ENCODE measurements at regions not wholly inside any gene's neighbourhood (a gene's known extent, or its start where the extent isn't known, plus 50 kb on each side); places are given as distances from the start of the nearest gene placed in this dataset.
A peak's percentile ranks its signal among the peaks of the same experiment; 100 is the strongest.
"Not testable (repeated sequence)": the region's sequence is repeated elsewhere in the genome, so short reads cannot be mapped to it uniquely, and the experiment has no call there.

DNA sequence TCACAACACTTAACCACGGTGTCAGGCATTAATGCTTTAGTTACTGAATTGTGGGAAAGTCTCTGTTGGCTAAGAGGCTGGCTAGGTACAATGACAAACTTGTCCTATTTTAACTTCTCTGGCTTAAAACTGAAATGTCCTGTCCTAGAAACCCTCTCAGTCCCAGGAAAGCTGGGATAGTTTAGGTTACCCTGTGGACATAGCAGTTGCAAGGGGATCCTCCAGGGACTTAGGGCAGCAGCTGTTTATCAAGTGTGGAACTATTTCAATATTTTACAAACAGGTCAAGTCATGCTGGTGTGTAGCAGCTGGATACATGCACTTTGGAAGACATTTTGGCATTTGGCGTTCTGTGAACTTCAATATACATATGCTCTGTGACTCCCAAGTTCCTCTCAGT is 95.0 kb upstream of the ARRDC3 start:
- DNase-seq (ENCODE audit: low spot score), result no peak

DNA sequence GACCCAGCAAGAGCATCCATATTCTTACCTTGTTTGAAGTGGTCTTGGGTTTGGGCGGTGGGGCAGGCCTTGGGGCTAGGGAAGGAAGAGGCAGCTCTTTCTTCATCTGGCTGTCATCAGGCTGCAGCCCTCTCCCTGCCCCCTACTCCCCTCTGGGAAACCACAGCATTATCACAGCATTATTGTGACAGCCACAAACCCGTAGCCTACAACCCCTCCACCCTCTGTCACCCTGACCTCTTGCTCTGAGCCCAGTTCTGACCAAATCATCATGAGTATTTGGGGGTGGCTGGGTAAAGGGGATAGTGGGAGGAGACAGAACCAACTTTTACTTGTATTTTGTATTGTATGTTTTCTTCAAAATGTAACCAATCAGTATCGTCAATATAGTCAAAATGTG is 94.3 kb upstream of the ARRDC3 start:
- no peak for DNase-seq (ENCODE audit: low spot score)

DNA sequence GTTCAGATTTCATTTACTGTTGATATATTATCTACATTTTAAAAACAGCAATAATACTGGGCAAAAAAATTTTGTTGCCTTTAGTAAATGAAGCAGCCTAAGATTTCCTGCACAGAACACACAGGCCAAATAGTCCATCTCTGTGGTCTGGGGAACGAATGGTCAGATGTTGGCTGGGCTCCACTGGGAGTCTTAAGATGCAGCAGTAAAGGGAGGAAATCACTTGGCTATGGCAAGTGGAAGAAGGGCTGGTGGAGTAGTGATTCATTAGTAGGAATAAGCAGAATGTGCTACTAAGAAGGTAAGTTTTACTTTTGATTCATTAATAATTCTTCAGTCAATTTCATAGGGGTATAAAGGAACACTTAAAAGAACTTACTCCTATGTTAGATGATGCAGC is 91.1 kb upstream of the ARRDC3 start:
- DNase-seq (ENCODE audit: low spot score), result no peak

DNA sequence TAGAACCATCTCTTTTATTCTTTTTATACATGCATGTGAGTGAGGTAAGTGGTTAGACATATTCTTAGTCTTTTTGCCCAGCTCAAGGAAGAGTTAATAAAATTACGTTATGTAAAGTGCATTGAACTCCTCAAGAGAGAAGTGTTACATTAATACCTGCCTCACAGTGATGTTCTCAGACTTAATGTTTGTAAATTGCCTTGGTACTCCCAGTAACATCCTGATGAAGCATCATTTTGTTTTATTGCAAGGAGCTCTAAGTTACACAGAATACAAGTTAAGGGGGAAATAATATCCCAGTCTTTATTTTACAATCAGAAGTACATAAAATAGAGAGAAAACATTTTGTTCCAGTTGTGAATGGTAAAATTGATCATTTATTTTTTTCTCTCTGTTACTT is 89.5 kb upstream of the ARRDC3 start:
- DNase-seq (ENCODE audit: low spot score), result no peak

DNA sequence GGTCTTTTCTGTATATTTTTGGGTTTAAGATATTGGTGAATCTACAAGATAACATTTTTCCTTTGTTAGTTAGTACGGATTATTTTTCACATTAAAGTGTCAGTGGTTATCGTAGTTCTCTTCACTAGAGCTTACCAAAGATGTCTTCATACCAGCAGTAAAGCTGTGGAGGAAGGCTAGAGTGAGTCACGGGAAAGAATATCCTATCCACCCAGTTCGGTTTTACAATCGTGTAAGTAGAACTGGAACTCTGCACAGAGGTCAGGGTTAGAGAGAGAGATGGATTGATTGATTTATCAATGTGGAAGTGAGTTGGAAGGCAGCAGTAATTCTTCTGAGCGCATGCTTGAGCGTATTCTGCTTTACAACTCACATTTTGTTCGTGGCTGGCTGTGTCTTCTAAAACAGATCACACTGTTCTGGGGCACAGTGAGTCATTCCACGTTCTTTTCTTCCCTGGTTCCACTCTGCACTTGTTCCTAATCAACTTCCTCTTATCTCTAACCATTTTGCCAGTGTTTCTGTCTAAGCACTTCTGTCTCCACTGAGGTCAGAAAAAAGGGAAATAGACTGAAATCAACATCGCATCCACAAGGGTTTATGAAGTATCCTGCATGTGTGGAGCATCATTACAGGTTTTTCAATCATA is 86.5 kb upstream of the ARRDC3 start:
- no peak for DNase-seq (ENCODE audit: low spot score)

DNA sequence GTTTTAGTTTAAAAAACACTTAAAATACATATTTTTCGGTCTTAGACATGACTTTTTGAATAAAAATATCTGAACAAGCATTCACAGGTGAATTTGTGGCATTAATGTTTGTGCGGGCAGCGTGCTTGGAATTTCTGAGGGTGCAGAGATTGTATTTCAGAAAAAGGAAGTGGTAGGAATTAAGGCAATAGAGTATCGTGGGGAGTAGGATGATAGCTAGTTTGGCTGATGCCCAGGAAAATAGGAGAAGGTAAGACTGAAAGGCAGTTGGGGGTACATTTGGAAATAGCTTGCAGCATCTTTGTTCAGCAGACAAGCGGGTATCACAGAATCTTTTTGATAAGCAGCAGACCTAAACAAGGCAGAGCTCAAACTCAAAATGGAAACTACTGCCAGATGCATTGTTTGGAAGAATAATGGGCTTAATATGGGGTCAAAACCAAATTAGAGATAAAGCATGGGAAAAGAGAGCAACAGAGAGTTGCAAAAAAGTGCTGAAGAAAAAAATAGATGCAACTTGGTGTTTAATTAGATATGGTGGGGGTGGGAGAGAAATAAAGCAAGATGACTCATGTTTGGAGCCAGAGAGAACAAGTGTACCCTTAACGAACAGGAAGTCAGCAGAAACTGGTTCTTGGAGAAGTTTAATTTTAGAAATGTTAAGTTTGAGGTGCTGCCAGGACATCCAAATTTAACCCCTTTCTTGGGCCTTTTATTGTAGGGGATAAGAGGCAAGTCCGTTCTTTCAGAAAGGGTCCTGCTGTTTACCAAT is 85.7 kb upstream of the ARRDC3 start:
- no peak for DNase-seq (ENCODE audit: low spot score)

DNA sequence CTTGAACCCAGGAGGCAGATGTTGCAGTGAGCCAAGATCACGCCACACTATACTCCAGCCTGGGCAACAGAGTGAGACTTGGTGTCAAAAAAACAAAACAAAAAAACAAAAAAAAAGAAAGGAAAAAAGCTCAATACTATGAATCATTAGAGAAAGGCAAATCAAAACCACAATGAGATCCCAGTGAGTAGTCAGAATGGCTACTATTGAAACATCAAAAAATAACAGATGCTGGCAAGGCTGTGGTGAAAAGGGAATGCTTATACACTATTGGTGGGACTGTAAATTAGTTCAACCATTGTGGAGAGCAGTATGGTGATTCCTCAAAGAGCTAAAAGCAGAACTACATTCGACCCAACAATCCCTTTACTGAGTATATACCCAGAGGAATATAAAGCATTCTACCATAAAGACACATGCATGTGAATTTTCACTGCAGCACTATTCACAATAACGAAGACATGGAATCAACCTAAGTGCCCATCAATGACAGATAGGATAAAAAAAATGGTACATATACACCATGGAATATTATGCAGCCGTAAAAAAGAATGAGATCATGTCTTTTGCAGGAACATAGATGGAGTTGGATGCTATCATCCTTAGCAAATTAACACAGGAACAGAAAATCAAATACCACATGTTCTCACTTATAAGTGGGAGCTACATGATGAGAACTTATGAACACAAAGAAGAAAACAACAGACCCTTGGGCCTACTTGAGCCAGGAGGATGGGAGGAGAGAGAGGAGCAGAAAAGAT is 81.9 kb upstream of the ARRDC3 start:
- DNase-seq (ENCODE audit: low spot score), result no peak

DNA sequence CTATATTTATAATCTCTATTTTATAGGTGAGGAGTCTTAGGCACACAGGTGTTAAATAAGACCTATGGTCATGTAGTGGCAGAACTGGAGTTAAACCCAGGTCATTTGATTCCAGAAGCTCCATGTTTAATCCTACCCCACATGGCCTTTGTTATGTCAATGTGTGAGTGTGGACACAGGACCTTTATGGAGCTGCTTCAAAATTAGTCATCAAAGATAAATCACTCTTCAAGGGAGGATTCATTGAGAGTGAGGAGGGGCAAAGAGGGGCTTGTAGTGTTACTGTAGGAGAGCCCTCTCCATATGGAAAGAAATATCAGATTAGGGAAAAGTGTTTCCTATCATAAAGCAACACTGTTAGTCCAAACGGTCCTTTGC is 74.6 kb upstream of the ARRDC3 start:
- no peak for DNase-seq (ENCODE audit: low spot score)

DNA sequence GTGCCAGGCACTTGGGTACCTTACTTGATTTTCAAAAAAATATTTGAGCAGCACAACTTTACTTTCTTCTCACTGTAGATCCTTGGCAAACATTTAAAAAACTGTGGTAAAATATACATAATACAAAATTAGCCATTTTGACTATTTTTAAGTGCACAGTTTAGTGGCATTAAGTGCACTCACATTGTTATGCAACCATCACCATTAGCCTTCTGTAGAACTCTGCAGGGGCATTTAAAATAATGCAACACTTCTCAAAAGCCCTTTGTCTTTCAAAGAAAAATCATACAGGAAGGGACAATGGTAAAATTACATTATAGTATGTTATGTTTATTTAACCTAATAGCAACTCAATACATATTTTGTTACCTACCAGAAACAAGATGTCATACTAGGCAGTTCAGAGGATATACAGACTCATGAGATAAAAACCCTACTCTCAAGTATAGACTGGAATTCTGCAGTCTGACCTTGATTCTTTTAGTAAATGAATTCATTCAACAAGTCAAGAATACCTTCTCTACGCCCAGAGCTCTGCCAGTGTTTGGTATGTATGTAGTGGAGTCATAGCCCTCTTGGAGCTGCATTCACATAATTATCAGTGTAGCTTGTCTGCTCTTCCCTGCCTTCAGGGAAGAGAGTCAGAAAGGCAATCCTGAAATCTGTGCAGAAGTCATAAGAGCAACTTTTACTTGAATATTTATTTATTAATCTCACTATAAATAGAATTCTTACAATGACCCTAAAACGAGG is 74.0 kb upstream of the ARRDC3 start:
- no peak for DNase-seq (ENCODE audit: low spot score)

DNA sequence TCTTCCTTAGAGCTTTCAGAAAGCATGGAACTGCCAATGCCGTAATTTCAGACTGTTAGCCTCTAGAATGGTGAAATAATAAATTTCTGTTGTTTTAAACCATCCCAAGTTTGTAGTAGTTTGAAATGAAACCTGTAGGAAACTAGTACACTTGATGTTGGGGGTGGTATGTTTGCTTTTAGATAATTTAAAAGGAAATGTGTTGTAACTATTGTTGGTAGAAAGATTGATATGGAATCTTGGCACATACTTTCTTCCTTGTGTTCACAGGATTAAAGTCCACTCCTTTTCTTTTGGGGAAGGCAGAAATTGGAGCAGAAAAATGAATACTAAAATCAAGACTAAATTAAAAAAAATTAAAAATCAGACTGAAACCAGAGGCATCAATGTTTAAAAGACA is 66.0 kb upstream of the ARRDC3 start:
- DNase-seq (ENCODE audit: low spot score), result no peak

DNA sequence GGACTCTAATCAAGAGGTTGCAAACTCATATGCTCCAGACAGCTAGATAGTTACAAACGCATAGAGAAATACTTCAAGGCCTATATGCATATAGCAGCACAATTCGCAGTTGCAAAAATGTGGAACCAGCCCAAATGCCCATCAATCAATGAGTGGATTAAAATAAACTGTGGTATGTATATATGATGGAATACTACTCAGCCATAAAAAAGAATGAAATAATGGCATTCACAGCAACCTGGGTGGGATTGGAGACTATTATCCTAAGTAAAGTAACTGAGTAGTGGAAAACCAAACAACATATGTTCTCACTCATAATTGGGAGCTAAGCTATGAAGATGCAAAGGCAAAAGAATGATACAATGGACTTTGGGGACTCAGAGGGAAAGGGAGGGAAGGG is 65.0 kb upstream of the ARRDC3 start:
- not testable (repeated sequence) for DNase-seq (ENCODE audit: low spot score)

DNA sequence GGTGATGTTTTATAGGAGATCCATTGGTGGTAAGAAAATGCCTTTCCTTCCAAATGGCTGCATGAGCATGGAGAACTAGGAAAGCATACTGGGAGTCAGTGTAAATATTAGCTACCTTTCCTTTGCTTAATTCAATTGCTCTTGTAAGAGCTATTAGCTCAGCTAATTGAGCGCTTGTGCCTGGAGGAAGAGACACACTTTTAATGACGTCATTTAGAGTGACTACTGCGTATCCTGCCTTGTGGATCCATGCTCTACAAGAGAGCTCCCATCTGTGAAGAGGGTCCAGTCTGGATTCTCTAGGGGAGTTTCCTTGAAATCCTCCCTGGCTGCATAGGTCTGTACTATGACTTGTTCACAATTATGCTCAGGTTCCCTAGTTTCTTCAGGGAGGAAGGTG is 63.8 kb upstream of the ARRDC3 start:
- DNase-seq (ENCODE audit: low spot score), result not testable (repeated sequence)

DNA sequence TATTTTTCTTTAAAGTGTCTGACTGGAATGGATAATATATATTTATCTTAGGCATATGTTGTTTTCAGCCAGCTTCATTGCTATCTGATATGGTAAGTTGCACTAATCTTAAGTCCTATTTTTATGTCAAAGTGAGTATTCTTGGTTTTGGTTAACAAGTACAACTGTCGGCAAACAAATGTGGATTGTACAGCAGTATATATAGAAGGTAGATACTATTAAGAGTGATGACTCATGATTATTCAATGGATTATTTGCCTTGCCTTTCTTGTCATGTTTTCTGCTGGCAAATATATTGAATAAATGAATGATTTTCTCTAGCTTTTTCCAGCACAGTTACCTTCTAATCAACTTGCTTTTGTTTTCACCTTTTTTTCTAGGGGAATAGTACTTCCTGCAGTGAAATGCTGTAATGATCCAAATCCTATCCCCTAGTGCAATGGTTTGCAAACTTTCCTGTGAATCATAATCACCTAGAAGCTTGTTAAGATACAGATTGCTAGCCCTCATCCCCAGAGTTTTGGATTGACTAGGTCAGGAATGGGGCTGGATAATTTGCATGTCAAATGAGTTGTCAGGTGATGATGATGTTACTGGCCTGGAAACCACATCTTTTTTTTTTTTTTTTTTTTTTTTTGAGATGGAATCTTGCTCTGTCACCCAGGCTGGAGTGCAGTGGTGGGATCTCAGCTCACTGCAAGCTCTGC is 60.8 kb upstream of the ARRDC3 start:
- no peak for DNase-seq (ENCODE audit: low spot score)

DNA sequence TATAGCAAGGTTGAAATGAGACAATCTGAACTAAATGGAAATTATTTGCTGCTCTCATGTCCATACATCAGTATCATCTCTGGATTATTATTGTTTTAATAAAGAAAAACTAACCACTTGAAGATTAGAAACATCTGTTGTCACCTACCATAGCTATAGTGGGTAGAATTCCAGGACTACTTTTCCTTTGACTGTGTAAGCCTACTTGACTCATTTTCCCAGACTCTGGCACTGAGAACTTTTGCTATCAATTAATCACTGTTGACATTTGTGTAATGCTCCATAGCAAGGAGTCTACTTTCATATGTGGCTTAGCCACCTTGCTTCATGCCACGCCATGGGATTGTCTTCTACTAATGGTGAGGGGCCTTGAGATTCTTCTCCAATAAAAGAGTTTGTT is 59.9 kb upstream of the ARRDC3 start:
- DNase-seq (ENCODE audit: low spot score), result no peak

DNA sequence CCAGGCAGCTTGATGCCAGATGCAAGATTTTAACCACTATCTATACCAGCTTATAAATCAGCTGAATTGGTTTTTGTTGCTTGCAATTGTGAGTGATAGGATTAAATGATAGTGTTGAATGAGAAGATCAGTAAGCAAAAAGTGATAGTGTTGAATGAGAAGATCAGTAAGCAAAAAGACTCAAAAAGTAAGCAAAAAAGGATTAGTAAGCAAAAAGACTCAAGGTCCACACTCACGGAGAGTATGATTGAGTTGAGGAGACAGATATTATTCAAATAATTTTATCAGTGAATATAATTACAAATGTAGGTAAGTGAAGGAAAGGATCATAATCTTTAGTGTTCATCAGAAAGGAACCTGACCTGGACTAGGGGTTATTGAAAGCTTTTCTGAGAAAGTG is 58.0 kb upstream of the ARRDC3 start:
- DNase-seq (ENCODE audit: low spot score), result no peak

DNA sequence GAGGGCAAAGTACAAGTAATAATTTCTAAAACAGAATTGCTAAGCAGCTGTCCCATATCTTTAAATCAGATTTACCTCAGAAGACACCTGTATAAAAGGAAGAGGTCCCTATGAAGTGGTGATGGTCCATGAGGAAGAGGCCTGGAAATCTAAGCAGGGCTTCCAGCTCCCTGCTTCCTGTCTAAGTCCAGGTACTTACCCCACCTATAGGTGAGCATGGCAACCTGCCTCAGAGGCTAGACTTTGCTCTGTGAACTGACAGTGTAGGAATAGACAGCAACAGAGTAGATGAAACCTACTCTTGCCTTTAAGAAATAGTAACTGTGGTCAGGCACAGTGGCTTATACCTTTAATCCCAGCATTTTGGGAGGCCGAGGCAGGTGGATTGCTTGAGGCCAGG is 55.8 kb upstream of the ARRDC3 start:
- no peak for DNase-seq (ENCODE audit: low spot score)

DNA sequence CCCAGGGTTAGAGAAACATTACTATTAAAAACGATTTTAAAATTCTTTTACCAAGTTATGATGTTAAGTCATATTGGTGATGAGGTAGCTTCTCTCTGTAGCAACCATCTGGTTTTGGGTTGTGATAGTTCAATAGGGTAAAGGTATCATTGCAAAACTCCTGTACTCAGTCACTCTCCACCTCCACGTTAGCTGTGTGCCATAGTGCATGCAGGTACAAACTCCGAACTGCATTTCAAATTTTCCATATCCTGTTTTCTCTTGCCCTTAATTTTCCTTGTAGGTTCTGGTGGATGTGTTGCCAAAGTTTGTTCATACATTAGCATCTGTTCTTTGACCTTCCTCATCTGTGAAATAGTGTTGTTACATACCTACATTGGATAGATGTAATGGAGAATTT is 53.1 kb upstream of the ARRDC3 start:
- DNase-seq (ENCODE audit: low spot score), result no peak

DNA sequence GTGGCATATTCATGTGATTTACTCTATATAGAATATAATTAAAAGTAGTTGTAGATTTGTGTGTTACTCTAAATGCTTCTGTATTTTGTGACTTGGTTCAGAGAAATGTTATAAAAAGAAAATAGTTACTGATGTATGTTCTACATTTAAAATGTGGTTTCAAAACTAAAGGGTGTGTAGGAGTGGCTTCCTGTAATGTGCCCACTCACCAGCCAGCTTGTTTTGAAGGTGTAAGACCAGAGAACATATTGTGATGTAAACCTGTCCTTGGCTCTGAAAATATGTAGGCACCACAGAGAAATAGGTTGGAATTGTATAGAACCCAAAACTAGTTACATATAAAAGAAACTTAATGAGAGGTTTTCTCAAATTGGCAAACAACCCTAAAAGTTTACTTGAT is 51.2 kb upstream of the ARRDC3 start:
- peak; percentile 9 for DNase-seq (ENCODE audit: low spot score)

DNA sequence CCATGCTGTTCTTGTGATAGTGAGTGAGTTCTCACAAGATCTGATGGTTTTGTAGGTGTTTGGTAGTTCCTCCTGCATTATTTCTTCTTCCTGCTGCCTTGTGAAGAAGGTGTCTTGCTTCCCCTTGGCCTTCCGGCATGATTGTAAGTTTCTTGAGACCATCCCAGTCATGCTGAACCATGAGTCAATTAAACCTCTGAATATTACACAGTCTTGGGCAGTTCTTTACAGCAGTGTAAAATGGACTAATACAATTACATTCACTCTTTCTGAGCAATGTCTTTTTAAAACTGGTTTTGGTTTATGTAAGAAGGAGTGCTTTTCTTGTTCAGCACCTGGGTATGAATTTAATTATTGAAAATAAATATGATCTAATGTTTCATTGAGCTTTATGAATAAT is 50.7 kb upstream of the ARRDC3 start:
- DNase-seq (ENCODE audit: low spot score), result no peak
